ENCODE measurements at regions not wholly inside any gene's neighbourhood (a gene's known extent, or its start where the extent isn't known, plus 50 kb on each side); places are given as distances from the start of the nearest gene placed in this dataset.

DNA sequence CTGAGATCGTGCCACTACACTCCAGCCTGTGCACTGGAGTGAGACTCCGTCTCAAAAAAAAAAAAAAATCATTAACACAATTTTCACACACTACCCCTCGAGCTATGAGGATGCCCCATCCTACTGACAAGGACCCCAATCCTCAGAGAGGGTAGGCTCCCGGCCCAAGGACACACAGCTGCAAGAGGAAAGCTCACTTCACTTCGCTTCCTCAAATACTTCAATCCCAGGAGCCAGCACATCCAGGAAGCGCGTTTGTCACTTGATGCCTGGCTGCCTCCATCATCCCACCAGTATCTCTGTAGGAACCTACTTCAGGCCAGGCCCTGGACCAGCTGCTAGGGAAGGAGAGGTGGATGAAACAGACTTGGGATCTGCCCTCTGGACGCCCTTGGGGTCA is 144.0 kb downstream of the CRYBB2 start:
- no peak for DNase-seq (ENCODE audit: low read depth in 1 of 2, low spot score in 2 of 2)
- TF ChIP-seq RNF2 (IDR thresholded peaks at IDR 0.05; ENCODE audit: borderline replicate concordance, low read depth, low read length, missing control alignments, poor library complexity, severe bottlenecking) (no peak), RBBP5 (IDR thresholded peaks at IDR 0.05; ENCODE audit: borderline replicate concordance, low read depth, low read length) (no peak), SIRT6 (IDR thresholded peaks at IDR 0.05; ENCODE audit: low read length) (no peak), FOSL1 (IDR thresholded peaks at IDR 0.05; ENCODE audit: insufficient read depth, low read depth, low read length) (no peak), KDM4A (IDR thresholded peaks at IDR 0.05; ENCODE audit: low read depth, low read length, severe bottlenecking) (no peak), GABPA (IDR thresholded peaks at IDR 0.05; ENCODE audit: borderline replicate concordance, insufficient read depth, low read length) (no peak), CBX5 (IDR thresholded peaks at IDR 0.05; ENCODE audit: low read depth, low read length) (no peak), POLR2AphosphoS5 (IDR thresholded peaks at IDR 0.05; ENCODE audit: low read depth, low read length) (no peak), SIN3A (conservative IDR thresholded peaks at IDR 0.05 in 1 of 2, IDR thresholded peaks at IDR 0.05 in 1 of 2; ENCODE audit: low read depth in 1 of 2, low read length in 2 of 2) (no peak), JUN (IDR thresholded peaks at IDR 0.05; ENCODE audit: low read depth, low read length) (no peak), SIX5 (IDR thresholded peaks at IDR 0.05; ENCODE audit: low read depth, low read length) (no peak), CHD1 (IDR thresholded peaks at IDR 0.05; ENCODE audit: low read depth, low read length) (no peak), GTF2F1 (IDR thresholded peaks at IDR 0.05; ENCODE audit: borderline replicate concordance, low read depth, low read length) (no peak), CEBPB (IDR thresholded peaks at IDR 0.05; ENCODE audit: low read depth, low read length) (no peak), TAF1 (IDR thresholded peaks at IDR 0.05; ENCODE audit: low read depth, low read length) (no peak)

More for the DNA sequence above, 144.0 kb downstream of the CRYBB2 start:
- Histone ChIP-seq H3K36me3 (ENCODE audit: control insufficient read depth in 2 of 4, insufficient read depth in 4 of 4, low read length in 3 of 4) (peaks cover 0 to 6% (median 3%) of the 10 kb centered on the region in 4 experiments; a peak in 2 of 8 replicates), H3K9ac (replicated peaks in 1 of 4; ENCODE audit: extremely low read depth in 1 of 4, low read depth in 3 of 4, low read length in 3 of 4) (no peak overlapping the region), H4K91ac (replicated peaks; ENCODE audit: insufficient read length, low read length) (no peak overlapping the region), H3K18ac (ENCODE audit: extremely low read depth, low read length) (no peak overlapping the region), H3K79me2 (ENCODE audit: control insufficient read depth in 1 of 2, insufficient read depth in 2 of 2, low read length in 2 of 2) (peaks cover 0 to 4% of the 10 kb centered on the region in 2 experiments; a peak in 1 of 4 replicates), H2BK120ac (replicated peaks; ENCODE audit: low read depth, low read length) (no peak overlapping the region), H2BK20ac (ENCODE audit: low read length) (no peak overlapping the region), H3K23ac (ENCODE audit: insufficient read length) (no peak overlapping the region), H3K79me1 (ENCODE audit: low read depth, low read length) (peaks cover 19% of the 10 kb centered on the region), H3K27ac (ENCODE audit: low read depth, low read length) (no peak overlapping the region), H3K14ac (ENCODE audit: insufficient read length) (no peak overlapping the region), H3K23me2 (ENCODE audit: low read depth, low read length) (no peaks in the 10 kb centered on the region), H3K4ac (replicated peaks; ENCODE audit: insufficient read length, low read depth, low read length) (no peak overlapping the region), H3K4me1 (replicated peaks in 1 of 4; ENCODE audit: control insufficient read depth in 3 of 4, insufficient read depth in 4 of 4, low read length in 3 of 4) (no peaks in the 10 kb centered on the region), H4K8ac (ENCODE audit: extremely low read depth, insufficient read depth, low read length) (peak overlapping the region; percentile 37; the same call in 1 of the 2 replicates), H2AFZ (ENCODE audit: low read length) (no peak overlapping the region), H2AK5ac (ENCODE audit: low read depth, low read length) (no peak overlapping the region), H3K27me3 (replicated peaks in 1 of 4; ENCODE audit: control insufficient read depth in 3 of 4, extremely low read depth in 1 of 4, insufficient read depth in 3 of 4, low read length in 3 of 4) (no peaks in the 10 kb centered on the region), H3K56ac (replicated peaks; ENCODE audit: insufficient read length, low read depth, low read length) (no peak overlapping the region), H3K4me3 (ENCODE audit: extremely low read depth in 1 of 4, insufficient read depth in 2 of 4, low read depth in 3 of 4, low read length in 4 of 4) (no peak overlapping the region), H4K5ac (ENCODE audit: insufficient read length, low read depth, low read length) (no peak overlapping the region), H3K9me3 (ENCODE audit: insufficient read depth in 2 of 2, low read depth in 1 of 2, low read length in 1 of 2) (no peaks in the 10 kb centered on the region), H2BK5ac (ENCODE audit: low read depth, low read length) (no peak overlapping the region), H3K4me2 (ENCODE audit: insufficient read depth in 1 of 2, low read depth in 2 of 2, low read length in 2 of 2) (no peak overlapping the region), H2BK12ac (ENCODE audit: low read depth, low read length) (no peak overlapping the region), H2BK15ac (ENCODE audit: low read length) (no peak overlapping the region), H4K20me1 (replicated peaks in 1 of 2; ENCODE audit: control insufficient read depth in 1 of 2, insufficient read depth in 2 of 2, low read length in 2 of 2) (peaks cover 7 to 21% of the 10 kb centered on the region in 2 experiments)
- ChIA-PET POLR2A (ENCODE audit: partially characterized antibody) (interaction anchor here (1.3 kb wide), 1 partner anchor 17 kb away, joined by 4 read pairs; no protein-coding TSS in a partner anchor), CTCF (ENCODE audit: partially characterized antibody) (interaction anchor here (0.6 to 3.0 kb wide), 13 partner anchors 9 to 389 kb away, joined by 3 to 13 read pairs (median 7); no protein-coding TSS in a partner anchor)
- FAIRE-seq, result no peak
- WGBS, 2 experiments (ENCODE audit: extremely low coverage in 1 of 2, insufficient coverage in 1 of 2, insufficient read length in 1 of 2, insufficient replicate concordance in 2 of 2, low coverage in 1 of 2, low lambda C conversion rate in 2 of 2, missing lambda C conversion rate in 1 of 2), result 89% methylated on average over 6 of the region's 8 CpGs; no CpG with 5 or more reads in 1 of the 2 experiments

All from H1 (cell line).